ENCODE measurements at regions not wholly inside any gene's neighbourhood (a gene's known extent, or its start where the extent isn't known, plus 50 kb on each side); places are given as distances from the start of the nearest gene placed in this dataset.

- in situ Hi-C loops (cut with HindIII; ENCODE audit: low sequenced_read_pairs), result loop anchor here (5.0 kb wide), 1 partner anchor 45 kb away; no protein-coding TSS in a partner anchor
Observed at GRCh38 chr3:112412494-112412893, 79.5 kb downstream of the CD200 start.

- in situ Hi-C loops (cut with HindIII; ENCODE audit: low sequenced_read_pairs), result loop anchor here (5.0 kb wide), 1 partner anchor 44 kb away; no protein-coding TSS in a partner anchor
Observed at GRCh38 chr3:112413074-112413473, 80.1 kb downstream of the CD200 start.

- in situ Hi-C loops (cut with HindIII; ENCODE audit: low sequenced_read_pairs), result loop anchor here (5.0 kb wide), 1 partner anchor 44 kb away; no protein-coding TSS in a partner anchor
Observed at GRCh38 chr3:112413722-112414121, 80.8 kb downstream of the CD200 start.
